Breast epithelium (tissue), 4 donors: ENCODE measurements at regions not wholly inside any gene's neighbourhood (a gene's known extent, or its start where the extent isn't known, plus 50 kb on each side); places are given as distances from the start of the nearest gene placed in this dataset.

Source experiments
- DNase-seq, 2 donors: peaks; one replicate each; pipeline ENCODE4 v3.0.0-alpha.2; 2019; ENCODE audit warnings: low spot score in 2 of 2
- H3K27ac ChIP-seq, 2 donors: fragments of 200-600 bp; sonication (generic) in 1 of 2; one replicate each; pipeline ENCODE4 v1.5.1; 2016 to 2019; ENCODE audit warnings: mild to moderate bottlenecking in 1 of 2
- H3K27me3 ChIP-seq, 2 donors: fragments of 200-600 bp; sonication (generic) in 1 of 2; one replicate each; pipeline versions ENCODE4 v1.5.1 to v1.6.0; 2017 to 2019; ENCODE audit warnings: control low read depth in 1 of 2, mild to moderate bottlenecking in 1 of 2
- H3K36me3 ChIP-seq: fragments of 200-600 bp; one replicate; pipeline ENCODE4 v1.5.1; 2019
- H3K4me1 ChIP-seq, 2 donors: fragments of 200-600 bp; sonication (generic); one replicate each; pipeline ENCODE4 v1.5.1; 2016 to 2019; ENCODE audit warnings: control low read depth in 1 of 2
- H3K4me3 ChIP-seq, 3 donors: fragments of 200-600 bp; sonication (generic); 1 replicate in 2 of 3; 2 replicates in 1 of 3; pipeline ENCODE4 v1.5.1; 2016 to 2019; ENCODE audit warnings: mild to moderate bottlenecking in 3 of 3, moderate library complexity in 2 of 3
- H3K9me3 ChIP-seq, 2 donors: fragments of 200-600 bp; sonication (generic) in 1 of 2; one replicate each; pipeline ENCODE4 v1.5.1; 2016 to 2019; ENCODE audit warnings: control low read depth in 1 of 2
- POLR2A ChIP-seq: fragments of 450-650 bp; IDR thresholded peaks from one replicate; pipeline ENCODE4 v1.6.1; 2016; ENCODE audit warnings: antibody characterized with exemption, mild to moderate bottlenecking, moderate library complexity
- POLR2AphosphoS5 ChIP-seq, 3 donors: sonication (generic); formaldehyde crosslinking; IDR thresholded peaks; one replicate each; pipeline ENCODE4 v1.6.1; 2017; ENCODE audit warnings: antibody characterized with exemption in 3 of 3
- intact Hi-C: fragments of 100-400 bp; cut with DNase I; formaldehyde crosslinking; loops from one replicate; pipeline ENCODE4 v1.15.1; 2023; ENCODE audit warnings: low total_unique reads
- TF ChIP-seq, protein P1 (sequence below), 3 donors: fragments of 450-650 bp; IDR thresholded peaks; one replicate each; pipeline ENCODE4 v1.5.1; 2016 to 2017; ENCODE audit warnings: antibody characterized with exemption in 3 of 3, mild to moderate bottlenecking in 3 of 3, moderate library complexity in 3 of 3

DNA sequence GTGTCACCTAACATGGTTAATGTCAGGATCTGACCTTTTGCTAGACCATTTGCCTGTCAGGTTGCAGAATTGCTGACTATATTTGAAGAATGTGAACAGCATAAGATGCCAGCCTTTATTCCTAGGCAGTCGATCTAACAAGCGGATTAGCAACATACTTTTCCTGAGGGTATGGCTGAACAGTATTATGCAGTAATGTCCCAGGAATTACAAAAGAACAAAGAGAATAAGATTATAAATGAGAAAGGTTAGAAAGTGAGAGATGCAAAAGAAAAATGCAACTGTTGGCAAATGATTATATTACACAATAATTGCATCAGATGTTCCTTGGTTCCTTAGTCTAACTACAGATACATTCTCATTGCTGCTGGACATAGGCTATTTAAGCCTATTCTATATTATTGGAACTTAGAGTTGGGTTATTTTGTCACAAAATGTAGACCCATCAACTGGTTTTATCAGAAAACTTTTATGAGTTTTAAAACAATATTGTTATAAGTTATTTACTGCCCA lies 647.1 kb upstream of the CRIM1 start:
- Histone ChIP-seq H3K4me1 (no peaks in the 10 kb centered on the region), H3K36me3 (no peaks in the 10 kb centered on the region), H3K27me3 (no peaks in the 10 kb centered on the region), H3K27ac (no peak overlapping the region), H3K4me3 (no peak overlapping the region), H3K9me3 (no peaks in the 10 kb centered on the region)
- no peak for DNase-seq
- TF ChIP-seq POLR2A (no peak), POLR2AphosphoS5 (IDR thresholded peaks at IDR 0.05) (no peak)
- TF ChIP-seq, protein P1, sequence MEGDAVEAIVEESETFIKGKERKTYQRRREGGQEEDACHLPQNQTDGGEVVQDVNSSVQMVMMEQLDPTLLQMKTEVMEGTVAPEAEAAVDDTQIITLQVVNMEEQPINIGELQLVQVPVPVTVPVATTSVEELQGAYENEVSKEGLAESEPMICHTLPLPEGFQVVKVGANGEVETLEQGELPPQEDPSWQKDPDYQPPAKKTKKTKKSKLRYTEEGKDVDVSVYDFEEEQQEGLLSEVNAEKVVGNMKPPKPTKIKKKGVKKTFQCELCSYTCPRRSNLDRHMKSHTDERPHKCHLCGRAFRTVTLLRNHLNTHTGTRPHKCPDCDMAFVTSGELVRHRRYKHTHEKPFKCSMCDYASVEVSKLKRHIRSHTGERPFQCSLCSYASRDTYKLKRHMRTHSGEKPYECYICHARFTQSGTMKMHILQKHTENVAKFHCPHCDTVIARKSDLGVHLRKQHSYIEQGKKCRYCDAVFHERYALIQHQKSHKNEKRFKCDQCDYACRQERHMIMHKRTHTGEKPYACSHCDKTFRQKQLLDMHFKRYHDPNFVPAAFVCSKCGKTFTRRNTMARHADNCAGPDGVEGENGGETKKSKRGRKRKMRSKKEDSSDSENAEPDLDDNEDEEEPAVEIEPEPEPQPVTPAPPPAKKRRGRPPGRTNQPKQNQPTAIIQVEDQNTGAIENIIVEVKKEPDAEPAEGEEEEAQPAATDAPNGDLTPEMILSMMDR (IDR thresholded peaks at IDR 0.05): no peak
- intact Hi-C loops: no loop called here

DNA sequence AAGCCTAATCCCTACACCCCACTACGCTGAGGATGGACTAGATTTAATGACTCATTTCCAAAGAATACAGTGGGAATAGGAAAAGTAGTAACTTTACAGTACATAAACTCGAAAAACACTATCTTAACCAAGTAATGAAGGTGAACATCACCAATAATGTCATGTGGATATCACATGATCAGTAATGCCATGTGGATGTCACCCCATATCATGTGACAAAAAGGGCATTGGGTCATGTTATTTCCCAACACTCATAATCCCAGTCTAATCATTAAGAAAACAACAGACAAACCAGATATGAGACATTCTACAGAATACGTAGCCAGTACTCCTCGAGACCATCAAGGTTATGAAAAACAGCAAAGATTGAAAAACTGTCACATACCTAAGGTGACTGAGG lies 667.3 kb upstream of the CRIM1 start:
- DNase-seq: no peak
- Histone ChIP-seq H3K27me3 (no peaks in the 10 kb centered on the region), H3K36me3 (no peaks in the 10 kb centered on the region), H3K4me1 (no peaks in the 10 kb centered on the region), H3K9me3 (no peaks in the 10 kb centered on the region), H3K27ac (no peak overlapping the region), H3K4me3 (no peak overlapping the region)
- intact Hi-C loops: no loop called here
- TF ChIP-seq POLR2A: no peak
- TF ChIP-seq, protein P1 (IDR thresholded peaks at IDR 0.05): no peak
- no peak for TF ChIP-seq POLR2AphosphoS5 (IDR thresholded peaks at IDR 0.05)

DNA sequence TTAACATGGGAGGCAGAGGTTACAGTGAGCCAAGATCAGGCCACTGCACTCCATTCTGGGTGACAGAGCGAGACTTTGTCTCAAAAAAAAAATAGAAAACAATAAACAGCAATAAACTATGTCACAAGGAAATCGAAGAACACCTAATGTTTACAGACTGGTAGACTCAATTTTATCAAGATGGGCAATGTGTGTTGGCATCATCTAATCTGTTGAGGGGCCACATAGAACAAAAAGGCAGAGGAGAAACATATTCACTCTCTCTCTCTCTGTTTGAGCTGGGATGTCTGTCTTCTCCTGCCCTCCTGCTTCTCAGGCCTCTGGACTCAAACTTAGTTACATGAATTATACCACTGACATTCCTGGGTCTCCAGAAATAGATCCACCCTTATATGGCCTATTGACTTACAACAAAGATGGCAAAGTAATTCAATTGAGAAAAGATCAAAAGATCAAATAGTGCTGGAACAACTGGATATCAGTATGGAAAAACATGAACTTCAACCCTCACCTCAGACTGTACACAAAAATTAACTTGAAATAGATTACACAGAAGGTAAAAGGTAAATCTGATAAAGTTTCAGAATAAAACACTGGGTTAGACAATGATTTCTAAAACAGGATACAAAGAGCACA lies 703.8 kb upstream of the CRIM1 start:
- no peaks in the 10 kb centered on the region for H3K4me1 ChIP-seq
- no peak overlapping the region for H3K4me3 ChIP-seq
- no peak for DNase-seq
- no peaks in the 10 kb centered on the region for H3K27me3 ChIP-seq
- TF ChIP-seq, protein P1 (IDR thresholded peaks at IDR 0.05): no peak
- no peak for TF ChIP-seq POLR2AphosphoS5 (IDR thresholded peaks at IDR 0.05)
- no peak for TF ChIP-seq POLR2A
- H3K9me3 ChIP-seq: no peaks in the 10 kb centered on the region
- intact Hi-C loops: no loop called here
- H3K27ac ChIP-seq: no peak overlapping the region
- no peaks in the 10 kb centered on the region for H3K36me3 ChIP-seq

DNA sequence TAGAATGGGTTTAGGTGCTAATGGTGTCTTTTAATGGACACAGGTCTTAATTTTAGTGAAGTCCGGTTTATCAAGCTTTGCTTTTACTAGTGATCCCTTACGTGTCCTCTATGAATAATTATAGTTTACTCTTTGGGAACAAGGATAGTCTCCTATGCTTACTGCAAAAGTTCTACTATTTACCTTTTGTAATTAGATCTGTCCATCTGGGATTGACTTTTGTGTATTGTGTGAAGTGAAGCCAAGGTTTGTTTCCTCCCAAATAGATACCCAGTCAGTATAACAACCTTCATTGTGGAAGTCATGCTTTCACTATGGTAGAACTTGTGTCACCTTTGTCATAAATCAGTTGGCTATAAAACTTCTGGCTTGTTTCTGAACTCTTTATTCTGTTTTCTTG lies 740.9 kb upstream of the CRIM1 start:
- DNase-seq: no peak
- intact Hi-C loops: no loop called here
- no peaks in the 10 kb centered on the region for H3K4me1 ChIP-seq
- TF ChIP-seq, protein P1 (IDR thresholded peaks at IDR 0.05): no peak
- TF ChIP-seq POLR2AphosphoS5 (IDR thresholded peaks at IDR 0.05): no peak
- TF ChIP-seq POLR2A: no peak
- H3K27ac ChIP-seq: no peak overlapping the region
- H3K9me3 ChIP-seq: no peaks in the 10 kb centered on the region
- H3K36me3 ChIP-seq: no peaks in the 10 kb centered on the region
- H3K4me3 ChIP-seq: no peak overlapping the region
- H3K27me3 ChIP-seq: no peaks in the 10 kb centered on the region

DNA sequence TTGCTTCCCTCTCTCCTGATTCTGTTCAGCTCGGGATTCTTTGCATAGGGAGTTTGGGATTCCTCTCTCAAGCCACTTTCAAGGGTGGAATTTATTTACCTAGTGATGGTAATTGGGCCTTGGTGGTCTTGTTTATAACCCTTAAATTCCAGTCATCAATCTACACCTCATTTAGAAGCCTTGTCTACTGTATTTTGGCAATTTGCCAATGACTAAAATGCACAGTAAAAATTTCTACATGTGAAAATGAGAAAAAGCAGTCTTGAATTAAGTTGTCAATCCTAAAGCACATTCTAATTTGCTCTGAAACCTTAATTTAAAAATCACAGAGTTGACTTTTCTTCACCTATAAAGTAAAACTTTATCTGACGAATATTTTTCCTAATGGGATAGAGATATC lies 749.2 kb upstream of the CRIM1 start:
- DNase-seq: no peak
- Histone ChIP-seq H3K4me1 (no peaks in the 10 kb centered on the region), H3K9me3 (no peaks in the 10 kb centered on the region), H3K36me3 (no peaks in the 10 kb centered on the region), H3K4me3 (no peak overlapping the region), H3K27me3 (no peaks in the 10 kb centered on the region), H3K27ac (no peak overlapping the region)
- intact Hi-C loops: no loop called here
- TF ChIP-seq, protein P1 (IDR thresholded peaks at IDR 0.05): no peak
- TF ChIP-seq POLR2A: no peak
- no peak for TF ChIP-seq POLR2AphosphoS5 (IDR thresholded peaks at IDR 0.05)
